Colonic mucosa (tissue), 4 donors: ENCODE measurements at regions not wholly inside any gene's neighbourhood (a gene's known extent, or its start where the extent isn't known, plus 50 kb on each side); places are given as distances from the start of the nearest gene placed in this dataset.
"Not testable (repeated sequence)": the region's sequence is repeated elsewhere in the genome, so short reads cannot be mapped to it uniquely, and the experiment has no call there.

ENCODE experiments used
- DNase-seq: peaks from one replicate; pipeline ENCODE4 v3.0.0-alpha.2; 2020
- H3K27ac ChIP-seq: fragments of 200-600 bp; one replicate; pipeline ENCODE4 v1.8.0; 2021
- H3K27me3 ChIP-seq: fragments of 200-600 bp; one replicate; pipeline ENCODE4 v1.8.0; 2021
- H3K36me3 ChIP-seq: fragments of 200-600 bp; one replicate; pipeline ENCODE4 v1.8.0; 2021
- H3K4me1 ChIP-seq: fragments of 200-600 bp; one replicate; pipeline ENCODE4 v1.8.0; 2021; ENCODE audit warnings: mild to moderate bottlenecking
- H3K4me3 ChIP-seq: fragments of 200-600 bp; one replicate; pipeline ENCODE4 v1.8.0; 2021
- H3K9ac ChIP-seq, 2 donors: one replicate each; pipeline ENCODE4 v1.7.0; 2013; ENCODE audit warnings: control low read depth in 2 of 2, low read depth in 2 of 2, low read length in 2 of 2
- H3K9me3 ChIP-seq: fragments of 200-600 bp; one replicate; pipeline ENCODE4 v1.8.0; 2021
- intact Hi-C: fragments of 100-400 bp; cut with DNase I; formaldehyde crosslinking; loops from one replicate; pipeline ENCODE4 v1.14.1; 2022
- TF ChIP-seq, protein P1 (sequence below): fragments of 200-600 bp; IDR thresholded peaks from one replicate; pipeline ENCODE4 v1.8.0; 2022; ENCODE audit warnings: antibody characterized with exemption, mild to moderate bottlenecking
- donor health status: healthy.
- donor health status: DM: no; HTN: no; CAD: no.
- donor health status: DM: no; HTN: no; CAD: no.

DNA sequence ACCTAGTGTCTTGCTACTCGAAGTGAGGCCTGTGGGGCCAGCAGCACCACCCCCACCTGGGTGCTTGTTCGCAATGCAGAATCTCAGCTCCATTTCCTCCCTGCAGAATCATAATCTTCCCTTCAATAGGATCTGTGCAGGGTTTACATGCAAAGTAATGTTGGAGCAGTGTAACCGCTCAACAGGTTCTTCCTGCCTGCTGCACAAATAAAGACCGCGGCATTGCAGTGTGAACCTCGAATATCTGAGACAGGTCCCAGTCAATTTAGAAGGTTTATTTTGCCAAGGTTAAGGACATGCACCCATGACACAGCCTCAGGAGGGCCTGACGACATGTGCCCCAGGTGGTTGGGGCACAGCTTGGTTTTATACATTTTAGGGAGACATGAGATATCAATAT, 119.2 kb downstream of the TLR5 start:
- H3K27ac ChIP-seq, result no peak overlapping the region
- H3K9ac ChIP-seq, result no peak overlapping the region
- H3K27me3 ChIP-seq, result no peaks in the 10 kb centered on the region
- intact Hi-C loops, result no loop called here
- no peak for DNase-seq
- no peak overlapping the region for H3K4me3 ChIP-seq
- H3K36me3 ChIP-seq, result no peaks in the 10 kb centered on the region
- H3K4me1 ChIP-seq, result no peaks in the 10 kb centered on the region
- no peaks in the 10 kb centered on the region for H3K9me3 ChIP-seq
- TF ChIP-seq, protein P1, sequence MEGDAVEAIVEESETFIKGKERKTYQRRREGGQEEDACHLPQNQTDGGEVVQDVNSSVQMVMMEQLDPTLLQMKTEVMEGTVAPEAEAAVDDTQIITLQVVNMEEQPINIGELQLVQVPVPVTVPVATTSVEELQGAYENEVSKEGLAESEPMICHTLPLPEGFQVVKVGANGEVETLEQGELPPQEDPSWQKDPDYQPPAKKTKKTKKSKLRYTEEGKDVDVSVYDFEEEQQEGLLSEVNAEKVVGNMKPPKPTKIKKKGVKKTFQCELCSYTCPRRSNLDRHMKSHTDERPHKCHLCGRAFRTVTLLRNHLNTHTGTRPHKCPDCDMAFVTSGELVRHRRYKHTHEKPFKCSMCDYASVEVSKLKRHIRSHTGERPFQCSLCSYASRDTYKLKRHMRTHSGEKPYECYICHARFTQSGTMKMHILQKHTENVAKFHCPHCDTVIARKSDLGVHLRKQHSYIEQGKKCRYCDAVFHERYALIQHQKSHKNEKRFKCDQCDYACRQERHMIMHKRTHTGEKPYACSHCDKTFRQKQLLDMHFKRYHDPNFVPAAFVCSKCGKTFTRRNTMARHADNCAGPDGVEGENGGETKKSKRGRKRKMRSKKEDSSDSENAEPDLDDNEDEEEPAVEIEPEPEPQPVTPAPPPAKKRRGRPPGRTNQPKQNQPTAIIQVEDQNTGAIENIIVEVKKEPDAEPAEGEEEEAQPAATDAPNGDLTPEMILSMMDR, result no peak

DNA sequence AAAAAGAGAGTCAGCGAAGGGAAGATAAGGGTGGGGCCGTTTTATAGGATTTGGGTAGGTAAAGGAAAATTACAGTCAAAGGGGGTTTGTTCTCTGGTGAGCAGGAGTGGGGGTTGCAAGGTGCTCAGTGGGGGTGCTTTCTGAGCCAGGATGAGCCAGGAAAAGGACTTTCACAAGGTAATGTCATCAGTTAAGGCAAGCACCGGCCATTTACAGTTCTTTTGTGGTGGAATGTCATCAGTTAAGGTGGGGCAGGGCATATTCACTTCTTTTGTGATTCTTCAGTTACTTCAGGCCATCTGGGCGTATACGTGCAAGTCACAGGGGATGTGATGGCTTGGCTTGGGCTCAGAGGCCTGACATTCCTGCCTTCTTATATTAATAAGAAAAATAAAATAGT, 118.6 kb downstream of the TLR5 start:
- H3K36me3 ChIP-seq, DNase-seq, H3K27me3 ChIP-seq, H3K9me3 ChIP-seq, H3K4me1 ChIP-seq, H3K27ac ChIP-seq, H3K9ac ChIP-seq, intact Hi-C loops, H3K4me3 ChIP-seq: not testable (repeated sequence)

DNA sequence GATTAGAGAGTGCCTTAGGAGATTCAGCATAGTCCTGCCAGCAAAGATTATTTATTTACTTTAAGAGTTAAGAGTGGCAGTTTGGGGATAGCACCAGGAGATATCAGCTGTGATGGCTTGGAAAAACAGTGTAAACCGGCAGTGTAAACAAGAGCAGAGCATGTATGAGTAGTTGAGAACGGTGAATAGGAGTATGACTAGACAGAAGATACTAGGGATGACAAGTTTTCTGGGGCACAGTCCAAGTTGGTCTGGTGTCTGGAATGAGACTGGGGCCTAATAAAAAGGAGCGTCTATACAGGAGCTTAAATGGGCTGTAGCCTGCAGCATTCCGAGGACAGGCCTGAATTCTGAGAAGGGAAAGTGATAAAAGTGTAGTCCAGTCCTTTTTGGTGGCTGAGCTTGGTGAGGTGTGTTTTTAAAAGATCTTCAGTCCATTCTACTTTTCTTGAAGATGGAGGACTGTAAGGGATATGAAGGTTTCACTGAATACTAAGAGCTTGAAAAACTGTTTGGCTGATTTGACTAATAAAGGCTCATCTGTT, 117.8 kb downstream of the TLR5 start:
- H3K4me3 ChIP-seq, H3K4me1 ChIP-seq, DNase-seq, H3K36me3 ChIP-seq, H3K9ac ChIP-seq, H3K9me3 ChIP-seq, H3K27ac ChIP-seq, intact Hi-C loops, H3K27me3 ChIP-seq: not testable (repeated sequence)

DNA sequence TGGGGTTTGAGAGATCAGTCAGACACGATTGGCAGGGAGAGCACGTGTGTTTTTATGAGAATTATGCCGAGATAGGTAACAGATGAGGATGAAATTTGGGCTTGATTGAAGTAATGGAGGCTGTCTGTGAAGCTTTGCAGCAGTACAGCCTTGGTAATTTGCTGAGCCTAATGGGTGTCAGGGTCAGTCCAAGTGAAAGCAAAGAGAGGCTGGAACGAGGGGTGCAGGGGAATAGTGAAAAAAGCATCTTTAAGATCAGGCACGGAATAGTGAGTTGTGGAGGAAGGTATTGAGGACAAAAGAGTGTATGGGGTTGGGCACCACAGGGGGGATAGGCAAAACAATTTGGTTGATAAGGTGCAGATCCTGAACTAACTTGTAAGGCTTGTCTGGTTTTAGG, 116.4 kb downstream of the TLR5 start:
- H3K9ac ChIP-seq, H3K9me3 ChIP-seq, DNase-seq, H3K36me3 ChIP-seq, H3K4me1 ChIP-seq, H3K27ac ChIP-seq, intact Hi-C loops, H3K4me3 ChIP-seq, H3K27me3 ChIP-seq: not testable (repeated sequence)

- no peak for DNase-seq
- TF ChIP-seq, protein P1, result no peak
Measured at GRCh38 chr1:223029985-223030769, 112.9 kb downstream of the TLR5 start.

DNA sequence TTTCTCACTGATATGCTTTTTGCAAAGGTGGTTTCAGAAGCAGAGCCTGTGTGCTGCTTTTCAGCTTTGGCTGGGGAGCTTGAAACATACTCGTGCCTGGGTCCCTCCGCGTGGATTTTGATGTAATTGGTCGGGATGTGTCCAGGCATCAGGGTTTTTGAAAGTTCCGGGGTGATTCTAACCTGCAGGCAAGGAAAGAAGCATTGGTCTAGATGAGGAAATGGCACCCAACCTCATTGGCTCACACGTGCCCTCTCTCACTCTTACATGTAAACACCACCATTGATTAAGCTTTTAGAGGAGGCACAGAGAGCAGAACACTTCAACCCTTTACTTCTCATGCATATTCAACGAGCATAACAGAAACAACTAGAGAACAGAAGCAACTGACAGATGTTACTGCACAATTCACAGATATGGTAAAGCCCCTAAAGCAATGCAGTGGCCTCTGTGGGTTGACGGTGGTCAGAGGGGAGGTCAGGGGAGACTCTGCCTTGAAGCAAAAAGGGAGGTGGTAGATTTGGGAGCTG, 112.1 kb downstream of the TLR5 start:
- TF ChIP-seq, protein P1, result no peak
- H3K9me3 ChIP-seq, result no peaks in the 10 kb centered on the region
- no peaks in the 10 kb centered on the region for H3K4me1 ChIP-seq
- H3K27me3 ChIP-seq, result no peaks in the 10 kb centered on the region
- no peak overlapping the region for H3K4me3 ChIP-seq
- H3K27ac ChIP-seq, result no peak overlapping the region
- no peak overlapping the region for H3K9ac ChIP-seq
- H3K36me3 ChIP-seq, result no peaks in the 10 kb centered on the region
- intact Hi-C loops, result no loop called here
- no peak for DNase-seq

More at GRCh38 chr1:223029985-223030769, 112.9 kb downstream of the TLR5 start:
- Histone ChIP-seq H3K27me3 (no peaks in the 10 kb centered on the region), H3K9ac (no peak overlapping the region), H3K9me3 (no peaks in the 10 kb centered on the region), H3K4me3 (no peak overlapping the region), H3K4me1 (no peaks in the 10 kb centered on the region), H3K27ac (no peak overlapping the region), H3K36me3 (no peaks in the 10 kb centered on the region)
- intact Hi-C loops, result no loop called here
